ENCODE measurements at regions not wholly inside any gene's neighbourhood (a gene's known extent, or its start where the extent isn't known, plus 50 kb on each side); places are given as distances from the start of the nearest gene placed in this dataset.

DNA sequence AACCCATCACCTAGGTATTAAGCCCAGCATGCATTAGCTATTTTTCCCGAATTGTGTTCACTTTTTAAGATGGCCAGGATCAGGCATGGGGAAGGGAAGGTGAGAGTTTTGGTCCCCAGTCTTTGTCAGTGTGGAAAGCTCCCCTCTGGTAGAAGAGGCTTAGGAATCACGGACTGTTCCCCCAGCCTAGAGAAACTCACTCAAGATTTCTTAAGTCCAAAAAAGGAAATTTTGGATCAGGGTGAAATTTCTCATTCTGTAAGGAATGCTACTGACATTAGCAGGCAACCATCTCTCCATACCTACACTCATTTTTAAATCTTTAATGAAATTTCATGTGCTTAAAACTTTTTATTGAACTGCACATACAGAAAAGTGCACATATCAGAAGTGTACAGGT is 70.3 kb upstream of the GALNT15 start:
- no peak overlapping the region for H3K4me3 ChIP-seq (ENCODE audit: low read depth, low read length)
- TF ChIP-seq, protein P1, sequence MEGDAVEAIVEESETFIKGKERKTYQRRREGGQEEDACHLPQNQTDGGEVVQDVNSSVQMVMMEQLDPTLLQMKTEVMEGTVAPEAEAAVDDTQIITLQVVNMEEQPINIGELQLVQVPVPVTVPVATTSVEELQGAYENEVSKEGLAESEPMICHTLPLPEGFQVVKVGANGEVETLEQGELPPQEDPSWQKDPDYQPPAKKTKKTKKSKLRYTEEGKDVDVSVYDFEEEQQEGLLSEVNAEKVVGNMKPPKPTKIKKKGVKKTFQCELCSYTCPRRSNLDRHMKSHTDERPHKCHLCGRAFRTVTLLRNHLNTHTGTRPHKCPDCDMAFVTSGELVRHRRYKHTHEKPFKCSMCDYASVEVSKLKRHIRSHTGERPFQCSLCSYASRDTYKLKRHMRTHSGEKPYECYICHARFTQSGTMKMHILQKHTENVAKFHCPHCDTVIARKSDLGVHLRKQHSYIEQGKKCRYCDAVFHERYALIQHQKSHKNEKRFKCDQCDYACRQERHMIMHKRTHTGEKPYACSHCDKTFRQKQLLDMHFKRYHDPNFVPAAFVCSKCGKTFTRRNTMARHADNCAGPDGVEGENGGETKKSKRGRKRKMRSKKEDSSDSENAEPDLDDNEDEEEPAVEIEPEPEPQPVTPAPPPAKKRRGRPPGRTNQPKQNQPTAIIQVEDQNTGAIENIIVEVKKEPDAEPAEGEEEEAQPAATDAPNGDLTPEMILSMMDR (IDR thresholded peaks at IDR 0.05; ENCODE audit: borderline replicate concordance, insufficient read depth, low read depth, low read length), result no peak

DNA sequence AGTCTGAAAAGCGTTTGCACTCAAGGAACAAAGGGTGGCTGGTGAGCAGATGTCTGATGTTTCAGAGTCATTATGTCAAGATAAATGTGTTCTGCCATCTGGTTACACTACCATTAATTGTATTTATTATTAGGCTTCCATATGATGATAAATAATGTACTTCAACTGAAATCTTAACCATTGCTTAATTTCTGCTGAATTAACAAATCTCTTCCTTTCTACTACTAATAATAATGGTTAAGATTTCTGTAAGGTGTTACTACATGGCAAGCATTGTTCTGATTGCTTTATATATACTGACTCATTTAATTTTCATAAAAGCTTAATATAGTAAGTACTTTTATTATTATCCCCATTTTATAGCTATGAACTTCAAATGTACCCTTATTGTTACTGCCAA is 68.4 kb upstream of the GALNT15 start:
- no peak overlapping the region for H3K4me3 ChIP-seq (ENCODE audit: low read depth, low read length)
- TF ChIP-seq, protein P1 (IDR thresholded peaks at IDR 0.05; ENCODE audit: borderline replicate concordance, insufficient read depth, low read depth, low read length), result no peak

DNA sequence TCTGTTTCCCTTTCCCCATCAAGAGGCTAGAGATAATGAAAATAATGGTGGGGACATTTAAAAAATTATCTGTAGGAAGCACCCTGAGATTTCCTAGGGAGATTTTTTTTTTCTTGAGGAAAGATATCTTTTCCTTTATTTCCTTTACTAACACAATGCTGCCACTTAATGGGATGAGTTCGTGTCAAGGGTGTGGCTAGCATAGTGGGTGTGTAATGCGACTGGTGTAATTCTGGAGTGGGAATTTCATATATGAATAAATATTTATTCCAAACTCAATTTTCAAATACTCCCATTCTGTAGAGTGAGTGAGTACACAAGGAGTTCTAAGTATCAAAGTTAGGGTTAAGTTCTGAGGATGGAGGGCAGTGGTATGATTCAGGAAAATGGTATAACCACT is 66.1 kb upstream of the GALNT15 start:
- H3K4me3 ChIP-seq (ENCODE audit: low read depth, low read length), result no peak overlapping the region
- TF ChIP-seq, protein P1 (IDR thresholded peaks at IDR 0.05; ENCODE audit: borderline replicate concordance, insufficient read depth, low read depth, low read length), result no peak

DNA sequence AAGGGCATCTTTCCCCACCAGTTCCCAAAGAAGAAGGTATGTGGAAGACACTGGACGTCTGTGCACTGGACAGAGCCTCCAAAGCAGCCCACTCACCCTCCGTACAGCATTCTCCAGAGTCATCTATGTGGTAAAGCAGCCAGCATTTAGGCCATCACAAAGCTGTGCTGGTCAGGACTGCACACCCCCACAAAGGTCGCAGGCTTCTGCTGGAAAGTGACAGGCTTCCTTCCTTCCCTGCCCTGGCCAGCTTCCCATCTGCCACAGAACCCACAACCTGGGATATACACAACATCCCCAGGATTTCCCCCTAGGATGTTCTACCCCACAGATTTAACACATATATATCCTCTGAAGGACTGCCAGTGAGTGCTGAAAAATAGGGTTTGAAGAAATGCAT is 64.6 kb upstream of the GALNT15 start:
- no peak overlapping the region for H3K4me3 ChIP-seq (ENCODE audit: low read depth, low read length)
- TF ChIP-seq, protein P1 (IDR thresholded peaks at IDR 0.05; ENCODE audit: borderline replicate concordance, insufficient read depth, low read depth, low read length), result no peak

DNA sequence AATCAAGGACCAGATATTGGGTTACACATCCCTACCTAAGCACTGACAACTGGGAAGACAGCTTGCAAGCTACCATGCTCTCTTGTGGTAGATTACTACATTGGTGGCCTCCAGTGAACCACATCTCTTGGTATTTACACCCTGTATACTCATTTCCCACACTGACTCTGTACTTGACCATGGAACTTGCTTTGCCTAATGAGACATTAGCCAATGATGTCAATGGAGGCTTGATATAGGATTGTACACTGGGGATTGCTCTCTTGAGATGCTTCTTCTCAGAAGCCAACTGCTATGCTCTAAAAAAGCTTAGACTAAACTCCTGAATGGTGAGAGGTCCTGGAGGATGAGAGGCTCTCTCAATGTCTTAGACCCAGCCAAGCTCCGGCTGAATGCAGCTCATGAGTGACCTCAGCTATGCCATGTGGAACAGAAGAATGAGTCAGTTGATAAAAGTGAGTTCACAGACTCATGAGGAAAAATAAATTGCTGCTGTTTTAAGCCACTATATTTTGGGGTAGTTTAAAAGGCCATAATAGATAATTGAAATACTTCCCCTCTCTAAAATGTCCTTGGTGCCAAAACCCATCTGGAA is 61.5 kb upstream of the GALNT15 start:
- TF ChIP-seq, protein P1 (IDR thresholded peaks at IDR 0.05; ENCODE audit: borderline replicate concordance, insufficient read depth, low read depth, low read length), result no peak

DNA sequence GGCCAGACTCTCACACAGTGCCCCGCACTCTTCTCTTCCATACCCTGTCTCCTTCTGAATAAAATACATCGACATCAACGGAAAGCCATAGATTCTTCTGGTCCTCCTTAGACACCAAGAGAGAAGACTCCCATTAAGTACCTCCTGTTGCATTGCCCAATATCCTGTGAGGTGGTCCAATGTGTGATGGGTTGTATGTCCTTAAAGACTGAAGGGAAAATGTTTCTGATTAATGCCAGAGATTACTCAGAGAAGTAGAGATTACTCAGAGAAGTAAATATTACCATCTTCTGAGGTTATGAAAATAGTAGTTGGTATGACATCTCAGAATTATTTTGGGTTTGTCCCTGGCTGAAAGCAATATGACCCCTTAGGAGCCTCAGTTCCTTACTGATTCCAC is 60.8 kb upstream of the GALNT15 start:
- TF ChIP-seq, protein P1 (IDR thresholded peaks at IDR 0.05; ENCODE audit: borderline replicate concordance, insufficient read depth, low read depth, low read length), result no peak
- no peak overlapping the region for H3K4me3 ChIP-seq (ENCODE audit: low read depth, low read length)

More for the DNA sequence above, 61.5 kb upstream of the GALNT15 start:
- no peak overlapping the region for H3K4me3 ChIP-seq (ENCODE audit: low read depth, low read length)

DNA sequence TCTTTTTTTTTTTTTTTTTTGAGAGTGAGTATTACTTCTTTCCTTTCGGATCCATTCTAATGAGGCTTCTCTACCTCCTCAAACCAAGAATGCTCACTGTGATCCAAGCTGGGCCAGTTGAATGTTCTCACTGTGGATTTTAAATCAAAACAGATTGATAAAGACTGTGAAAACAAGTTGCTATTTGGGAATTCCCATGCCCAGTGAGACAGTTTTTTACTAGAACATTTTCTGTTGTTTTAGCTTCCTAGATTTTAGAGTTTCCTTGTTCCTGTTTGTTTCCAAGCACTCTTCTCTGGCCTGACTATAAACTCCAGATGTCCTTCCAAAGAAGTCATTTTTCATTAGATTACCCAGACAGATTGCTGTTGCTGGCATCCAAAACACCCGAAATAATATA is 60.1 kb upstream of the GALNT15 start:
- H3K4me3 ChIP-seq (ENCODE audit: low read depth, low read length), result no peak overlapping the region
- TF ChIP-seq, protein P1 (IDR thresholded peaks at IDR 0.05; ENCODE audit: borderline replicate concordance, insufficient read depth, low read depth, low read length), result no peak
